SKM-1 treated with dmso at 0.1 percent for 144 hours (cell line): ENCODE measurements at regions not wholly inside any gene's neighbourhood (a gene's known extent, or its start where the extent isn't known, plus 50 kb on each side); places are given as distances from the start of the nearest gene placed in this dataset.
"Not testable (repeated sequence)": the region's sequence is repeated elsewhere in the genome, so short reads cannot be mapped to it uniquely, and the experiment has no call there.

Experiments
- DNase-seq: peaks from one replicate; lab custom pipeline; 2025; ENCODE audit not compliant: unreplicated experiment; lab: John Stamatoyannopoulos, UW

GRCh38 chr1:94303005-94303404, 65.6 kb upstream of the ARHGAP29 start:
- peak; percentile 35 for DNase-seq

GRCh38 chr1:94302497-94302896, 65.1 kb upstream of the ARHGAP29 start:
- no peak for DNase-seq

- no peak for DNase-seq
Observed at GRCh38 chr1:94301186-94301585, 63.8 kb upstream of the ARHGAP29 start.

- DNase-seq: no peak
Observed at GRCh38 chr1:94300731-94301130, 63.3 kb upstream of the ARHGAP29 start.

- no peak for DNase-seq
Observed at GRCh38 chr1:94299627-94300553, 62.5 kb upstream of the ARHGAP29 start.

GRCh38 chr1:94298861-94299260, 61.5 kb upstream of the ARHGAP29 start:
- DNase-seq: peak; percentile 71

- no peak for DNase-seq
Observed at GRCh38 chr1:94296018-94296417, 58.6 kb upstream of the ARHGAP29 start.

- not testable (repeated sequence) for DNase-seq
Observed at GRCh38 chr1:94292978-94293377, 55.6 kb upstream of the ARHGAP29 start.

- DNase-seq: not testable (repeated sequence)
Observed at GRCh38 chr1:94289244-94289643, 51.9 kb upstream of the ARHGAP29 start.
